Right lobe of liver (tissue), 6 donors: ENCODE measurements at regions not wholly inside any gene's neighbourhood (a gene's known extent, or its start where the extent isn't known, plus 50 kb on each side); places are given as distances from the start of the nearest gene placed in this dataset.

Source experiments
- ATAC-seq, 4 donors: fragments of 200-7000 bp; cut with Tn5 transposase; one replicate each; pipeline ENCODE4 v1.9.1; 2020; ENCODE audit warnings: mild to moderate bottlenecking in 4 of 4, moderate library complexity in 4 of 4
- DNase-seq, 3 donors: peaks; one replicate each; pipeline ENCODE4 v3.0.0-alpha.2; 2020
- H3K27ac ChIP-seq, 3 donors: fragments of 200-600 bp; one replicate each; pipeline ENCODE4 v1.8.0; 2022
- H3K27me3 ChIP-seq, 2 donors: fragments of 200-600 bp; one replicate each; pipeline ENCODE4 v1.8.0; 2022
- H3K36me3 ChIP-seq, 4 donors: fragments of 200-600 bp; sonication (generic) in 1 of 4; one replicate each; pipeline versions ENCODE4 v1.5.1 to v1.8.0; 2017 to 2022; ENCODE audit warnings: control low read depth in 1 of 4
- H3K4me1 ChIP-seq, 4 donors: fragments of 200-600 bp; sonication (generic) in 1 of 4; one replicate each; pipeline versions ENCODE4 v1.5.1 to v1.8.0; 2017 to 2022; ENCODE audit warnings: control low read depth in 1 of 4
- H3K4me3 ChIP-seq, 3 donors: fragments of 200-600 bp; one replicate each; pipeline ENCODE4 v1.8.0; 2022
- H3K9me3 ChIP-seq, 4 donors: fragments of 200-600 bp; sonication (generic) in 1 of 4; one replicate each; pipeline versions ENCODE4 v1.5.1 to v1.8.0; 2017 to 2022; ENCODE audit warnings: control low read depth in 1 of 4
- CTCF ChIP-seq, 4 donors: fragments of 200-600 bp in 3 of 4; fragments of 450-650 bp in 1 of 4; IDR thresholded peaks; one replicate each; pipeline versions ENCODE4 v1.5.1 to v1.8.0; 2016 to 2022; ENCODE audit warnings: antibody characterized with exemption in 4 of 4, mild to moderate bottlenecking in 2 of 4
- POLR2A ChIP-seq: fragments of 450-650 bp; IDR thresholded peaks from one replicate; pipeline ENCODE4 v1.6.1; 2017; ENCODE audit warnings: antibody characterized with exemption, mild to moderate bottlenecking
- WGBS: methylation state at CpG from one replicate; pipeline ENCODE4 v1.1.6; 2018; ENCODE audit warnings: low coverage, low lambda C conversion rate; ENCODE audit not compliant: insufficient coverage; ENCODE audit errors: missing lambda C conversion rate; 5-methylcytosine and 5-hydroxymethylcytosine counted together
- intact Hi-C, 2 donors: fragments of 100-400 bp; cut with DNase I; formaldehyde crosslinking; loops; one replicate each; pipeline versions ENCODE4 v1.11.2 to v1.14.1; 2022
- donor health status: DM: no; HTN: yes; CAD: no.
- donor health status: DM: no; HTN: no; CAD: no.
- donor health status: DM: no; HTN: no; CAD: no.
- donor health status: DM: no; HTN: yes; CAD: no.
- donor health status: DM: no; HTN: yes; CAD: no.

GRCh38 chr9:83166372-83166771 lies 103.4 kb upstream of the RASEF start:
- DNase-seq (peak; percentile 33 to 67 (median 50)), ATAC-seq (peak; percentile 82 to 97 (median 89))
- Histone ChIP-seq H3K4me1 (no peaks in the 10 kb centered on the region), H3K9me3 (no peaks in the 10 kb centered on the region), H3K27me3 (no peaks in the 10 kb centered on the region), H3K27ac (no peak overlapping the region), H3K36me3 (no peaks in the 10 kb centered on the region), H3K4me3 (no peak overlapping the region)
- intact Hi-C loops, result no loop called here
- 67% methylated on average over 5 of the region's 5 CpGs for WGBS
- TF ChIP-seq CTCF (IDR thresholded peaks at IDR 0.05) (no peak), POLR2A (no peak)

GRCh38 chr9:83155733-83156132 lies 92.8 kb upstream of the RASEF start:
- no peaks in the 10 kb centered on the region for H3K4me1 ChIP-seq

GRCh38 chr9:83154821-83155220 lies 91.9 kb upstream of the RASEF start:
- DNase-seq, result no peak
- ATAC-seq, result peak in 2 of 4 donors; percentile 11 to 40
- Histone ChIP-seq H3K4me1 (no peaks in the 10 kb centered on the region), H3K4me3 (no peak overlapping the region), H3K27ac (no peak overlapping the region), H3K27me3 (no peaks in the 10 kb centered on the region), H3K9me3 (no peaks in the 10 kb centered on the region), H3K36me3 (no peaks in the 10 kb centered on the region)
- intact Hi-C loops, result no loop called here
- no peak for TF ChIP-seq CTCF (IDR thresholded peaks at IDR 0.05)
- no peak for TF ChIP-seq POLR2A
- WGBS, result 86% methylated on average over 2 of the region's 2 CpGs

More at GRCh38 chr9:83155733-83156132, 92.8 kb upstream of the RASEF start:
- no peak for ATAC-seq
- intact Hi-C loops, result no loop called here
- DNase-seq, result no peak
- Histone ChIP-seq H3K27ac (no peak overlapping the region), H3K27me3 (no peaks in the 10 kb centered on the region), H3K36me3 (no peaks in the 10 kb centered on the region), H3K9me3 (no peaks in the 10 kb centered on the region), H3K4me3 (no peak overlapping the region)
- no peak for TF ChIP-seq CTCF (IDR thresholded peaks at IDR 0.05)
- no peak for TF ChIP-seq POLR2A

GRCh38 chr9:83154087-83154736 lies 91.3 kb upstream of the RASEF start:
- DNase-seq (peak in 1 of 3 donors; percentile 47), ATAC-seq (peak; percentile 52 to 99 (median 75))
- H3K27ac ChIP-seq, result no peak overlapping the region
- TF ChIP-seq CTCF (IDR thresholded peaks at IDR 0.05), result no peak
- TF ChIP-seq POLR2A, result no peak
- WGBS, result 89% methylated on average over 2 of the region's 2 CpGs
- H3K27me3 ChIP-seq, result no peaks in the 10 kb centered on the region
- H3K36me3 ChIP-seq, result no peaks in the 10 kb centered on the region
- intact Hi-C loops, result no loop called here
- H3K4me3 ChIP-seq, result no peak overlapping the region
- H3K4me1 ChIP-seq, result no peaks in the 10 kb centered on the region
- no peaks in the 10 kb centered on the region for H3K9me3 ChIP-seq

GRCh38 chr9:83153030-83153429 lies 90.1 kb upstream of the RASEF start:
- ATAC-seq (no peak), DNase-seq (no peak)
- no peak overlapping the region for H3K27ac ChIP-seq
- H3K4me1 ChIP-seq, result peaks cover 0 to 1% (median under 1%) of the 10 kb centered on the region in 4 donors
- TF ChIP-seq POLR2A (no peak), CTCF (IDR thresholded peaks at IDR 0.05) (no peak)
- 93% methylated on average over 2 of the region's 2 CpGs for WGBS
- H3K4me3 ChIP-seq, result no peak overlapping the region
- intact Hi-C loops, result no loop called here
- no peaks in the 10 kb centered on the region for H3K27me3 ChIP-seq
- no peaks in the 10 kb centered on the region for H3K9me3 ChIP-seq
- H3K36me3 ChIP-seq, result no peaks in the 10 kb centered on the region
